ENCODE measurements at regions not wholly inside any gene's neighbourhood (a gene's known extent, or its start where the extent isn't known, plus 50 kb on each side); places are given as distances from the start of the nearest gene placed in this dataset.

- TF ChIP-seq, protein P1, sequence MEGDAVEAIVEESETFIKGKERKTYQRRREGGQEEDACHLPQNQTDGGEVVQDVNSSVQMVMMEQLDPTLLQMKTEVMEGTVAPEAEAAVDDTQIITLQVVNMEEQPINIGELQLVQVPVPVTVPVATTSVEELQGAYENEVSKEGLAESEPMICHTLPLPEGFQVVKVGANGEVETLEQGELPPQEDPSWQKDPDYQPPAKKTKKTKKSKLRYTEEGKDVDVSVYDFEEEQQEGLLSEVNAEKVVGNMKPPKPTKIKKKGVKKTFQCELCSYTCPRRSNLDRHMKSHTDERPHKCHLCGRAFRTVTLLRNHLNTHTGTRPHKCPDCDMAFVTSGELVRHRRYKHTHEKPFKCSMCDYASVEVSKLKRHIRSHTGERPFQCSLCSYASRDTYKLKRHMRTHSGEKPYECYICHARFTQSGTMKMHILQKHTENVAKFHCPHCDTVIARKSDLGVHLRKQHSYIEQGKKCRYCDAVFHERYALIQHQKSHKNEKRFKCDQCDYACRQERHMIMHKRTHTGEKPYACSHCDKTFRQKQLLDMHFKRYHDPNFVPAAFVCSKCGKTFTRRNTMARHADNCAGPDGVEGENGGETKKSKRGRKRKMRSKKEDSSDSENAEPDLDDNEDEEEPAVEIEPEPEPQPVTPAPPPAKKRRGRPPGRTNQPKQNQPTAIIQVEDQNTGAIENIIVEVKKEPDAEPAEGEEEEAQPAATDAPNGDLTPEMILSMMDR (IDR thresholded peaks at IDR 0.05) = no peak
- TF ChIP-seq POLR2A (IDR thresholded peaks at IDR 0.05) = no peak
Measured at GRCh38 chr12:87323369-87323768, 705.8 kb downstream of the C12orf50 start.
